ENCODE measurements at regions not wholly inside any gene's neighbourhood (a gene's known extent, or its start where the extent isn't known, plus 50 kb on each side); places are given as distances from the start of the nearest gene placed in this dataset.

GRCh38 chr6:144559865-144560593 lies 274.9 kb downstream of the UTRN start:
- TF ChIP-seq POLR2A (IDR thresholded peaks at IDR 0.05) (no peak), POLR2AphosphoS5 (IDR thresholded peaks at IDR 0.05) (no peak), CTCF (IDR thresholded peaks at IDR 0.05) (no peak), EP300 (IDR thresholded peaks at IDR 0.05) (no peak)
